ENCODE measurements at regions not wholly inside any gene's neighbourhood (a gene's known extent, or its start where the extent isn't known, plus 50 kb on each side); places are given as distances from the start of the nearest gene placed in this dataset.

DNA sequence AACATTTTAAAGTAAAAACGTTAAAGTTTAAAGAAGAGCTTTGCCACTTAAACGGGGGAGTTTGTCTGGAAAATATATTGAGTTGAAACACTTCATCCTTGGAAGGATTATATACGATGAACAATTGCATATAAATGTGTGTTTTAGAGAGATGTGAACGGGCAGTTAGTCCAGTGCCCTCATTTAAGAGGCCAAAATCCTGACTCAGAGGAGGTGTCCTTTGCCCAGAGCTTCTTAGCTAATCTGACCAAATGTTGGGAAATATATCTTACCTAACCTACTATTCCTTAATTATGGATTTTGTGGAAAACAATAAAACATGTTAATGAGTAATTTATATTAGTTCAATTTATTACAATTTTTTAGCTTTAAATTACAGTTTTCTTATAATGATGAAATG lies 327.2 kb upstream of the DIPK2B start (continued):
- TF ChIP-seq, protein P1, sequence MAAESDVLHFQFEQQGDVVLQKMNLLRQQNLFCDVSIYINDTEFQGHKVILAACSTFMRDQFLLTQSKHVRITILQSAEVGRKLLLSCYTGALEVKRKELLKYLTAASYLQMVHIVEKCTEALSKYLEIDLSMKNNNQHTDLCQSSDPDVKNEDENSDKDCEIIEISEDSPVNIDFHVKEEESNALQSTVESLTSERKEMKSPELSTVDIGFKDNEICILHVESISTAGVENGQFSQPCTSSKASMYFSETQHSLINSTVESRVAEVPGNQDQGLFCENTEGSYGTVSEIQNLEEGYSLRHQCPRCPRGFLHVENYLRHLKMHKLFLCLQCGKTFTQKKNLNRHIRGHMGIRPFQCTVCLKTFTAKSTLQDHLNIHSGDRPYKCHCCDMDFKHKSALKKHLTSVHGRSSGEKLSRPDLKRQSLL (tag by site-specific recombination; IDR thresholded peaks at IDR 0.05) = no peak
- no peak for TF ChIP-seq ZNF292 (tag by site-specific recombination; IDR thresholded peaks at IDR 0.05; ENCODE audit: borderline replicate concordance, low read depth)
- no peak for TF ChIP-seq ZNF792 (tag by site-specific recombination; IDR thresholded peaks at IDR 0.05)
- TF ChIP-seq, protein P2, sequence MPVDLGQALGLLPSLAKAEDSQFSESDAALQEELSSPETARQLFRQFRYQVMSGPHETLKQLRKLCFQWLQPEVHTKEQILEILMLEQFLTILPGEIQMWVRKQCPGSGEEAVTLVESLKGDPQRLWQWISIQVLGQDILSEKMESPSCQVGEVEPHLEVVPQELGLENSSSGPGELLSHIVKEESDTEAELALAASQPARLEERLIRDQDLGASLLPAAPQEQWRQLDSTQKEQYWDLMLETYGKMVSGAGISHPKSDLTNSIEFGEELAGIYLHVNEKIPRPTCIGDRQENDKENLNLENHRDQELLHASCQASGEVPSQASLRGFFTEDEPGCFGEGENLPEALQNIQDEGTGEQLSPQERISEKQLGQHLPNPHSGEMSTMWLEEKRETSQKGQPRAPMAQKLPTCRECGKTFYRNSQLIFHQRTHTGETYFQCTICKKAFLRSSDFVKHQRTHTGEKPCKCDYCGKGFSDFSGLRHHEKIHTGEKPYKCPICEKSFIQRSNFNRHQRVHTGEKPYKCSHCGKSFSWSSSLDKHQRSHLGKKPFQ (tag by site-specific recombination; IDR thresholded peaks at IDR 0.05) = no peak
- TF ChIP-seq ZNF830 (tag by site-specific recombination; IDR thresholded peaks at IDR 0.05; ENCODE audit: low read depth) = no peak
- TF ChIP-seq ZNF341 (tag by site-specific recombination; IDR thresholded peaks at IDR 0.05; ENCODE audit: low read depth) = no peak
- no peak for TF ChIP-seq ZNF302 (tag by site-specific recombination; IDR thresholded peaks at IDR 0.05; ENCODE audit: low read depth)
- TF ChIP-seq KLF16 (tag by site-specific recombination; IDR thresholded peaks at IDR 0.05) = no peak

DNA sequence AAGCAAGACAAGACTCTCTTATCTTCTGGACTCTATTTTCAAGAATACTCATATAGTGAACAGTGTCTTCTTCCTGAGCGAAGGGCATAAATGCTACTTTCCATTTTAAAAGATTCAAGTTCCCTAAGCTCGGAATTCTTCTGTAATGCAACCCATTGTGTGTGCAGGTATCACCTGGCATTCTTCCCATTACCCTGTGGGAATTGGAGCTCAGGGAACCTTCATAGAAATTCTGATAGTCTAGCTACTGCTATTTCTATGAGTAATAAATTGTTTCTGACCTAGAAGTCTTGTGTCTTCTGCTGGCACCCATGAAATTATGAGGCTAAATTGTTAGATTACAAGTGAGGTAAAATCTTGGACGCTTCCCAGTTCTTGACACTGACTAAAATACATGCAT lies 324.1 kb upstream of the DIPK2B start:
- Histone ChIP-seq H3K36me3 (ENCODE audit: control insufficient read depth in 2 of 2, insufficient read depth in 1 of 2, low read length in 2 of 2) (no peaks in the 10 kb centered on the region), H3K4me3 (ENCODE audit: low read depth, low read length) (no peak overlapping the region), H3K4me1 (ENCODE audit: control insufficient read depth, insufficient read depth, low read length) (no peaks in the 10 kb centered on the region), H3K9me3 (ENCODE audit: control insufficient read depth, insufficient read depth, low read depth, low read length) (no peaks in the 10 kb centered on the region), H3K27ac (ENCODE audit: extremely low read depth, low read depth, low read length) (no peak overlapping the region)
- ChIA-PET POLR2A (no interaction called here), CTCF (interaction anchor here (1.2 kb wide), 1 partner anchor 10 kb away, joined by 4 read pairs; no protein-coding TSS in a partner anchor)
- TF ChIP-seq ZNF76 (tag by site-specific recombination; IDR thresholded peaks at IDR 0.05; ENCODE audit: borderline replicate concordance, low read depth) (no peak), GLI4 (tag by site-specific recombination; IDR thresholded peaks at IDR 0.05) (no peak), ZNF24 (tag by site-specific recombination; IDR thresholded peaks at IDR 0.05) (no peak), ZNF16 (tag by site-specific recombination; IDR thresholded peaks at IDR 0.05; ENCODE audit: low read depth) (no peak), ZNF404 (tag by site-specific recombination; IDR thresholded peaks at IDR 0.05) (no peak), ZNF544 (tag by site-specific recombination; IDR thresholded peaks at IDR 0.05) (no peak), ZNF426 (tag by site-specific recombination; IDR thresholded peaks at IDR 0.05) (no peak)
- TF ChIP-seq, protein P3, sequence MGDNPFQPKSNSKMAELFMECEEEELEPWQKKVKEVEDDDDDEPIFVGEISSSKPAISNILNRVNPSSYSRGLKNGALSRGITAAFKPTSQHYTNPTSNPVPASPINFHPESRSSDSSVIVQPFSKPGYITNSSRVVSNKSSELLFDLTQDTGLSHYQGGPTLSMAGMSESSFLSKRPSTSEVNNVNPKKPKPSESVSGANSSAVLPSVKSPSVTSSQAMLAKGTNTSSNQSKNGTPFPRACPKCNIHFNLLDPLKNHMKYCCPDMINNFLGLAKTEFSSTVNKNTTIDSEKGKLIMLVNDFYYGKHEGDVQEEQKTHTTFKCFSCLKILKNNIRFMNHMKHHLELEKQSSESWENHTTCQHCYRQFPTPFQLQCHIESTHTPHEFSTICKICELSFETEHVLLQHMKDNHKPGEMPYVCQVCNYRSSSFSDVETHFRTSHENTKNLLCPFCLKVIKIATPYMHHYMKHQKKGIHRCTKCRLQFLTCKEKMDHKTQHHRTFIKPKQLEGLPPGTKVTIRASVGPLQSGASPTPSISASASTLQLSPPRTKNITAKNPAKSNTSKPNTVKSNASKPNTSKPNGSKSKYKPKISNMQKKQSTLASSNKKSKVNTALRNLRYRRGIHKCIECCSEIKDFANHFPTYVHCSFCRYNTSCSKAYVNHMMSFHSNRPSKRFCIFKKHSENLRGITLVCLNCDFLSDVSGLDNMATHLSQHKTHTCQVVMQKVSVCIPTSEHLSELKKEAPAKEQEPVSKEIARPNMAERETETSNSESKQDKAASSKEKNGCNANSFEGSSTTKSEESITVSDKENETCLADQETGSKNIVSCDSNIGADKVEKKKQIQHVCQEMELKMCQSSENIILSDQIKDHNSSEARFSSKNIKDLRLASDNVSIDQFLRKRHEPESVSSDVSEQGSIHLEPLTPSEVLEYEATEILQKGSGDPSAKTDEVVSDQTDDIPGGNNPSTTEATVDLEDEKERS (tag by site-specific recombination; IDR thresholded peaks at IDR 0.05) = no peak
- TF ChIP-seq, protein P1 (tag by site-specific recombination; IDR thresholded peaks at IDR 0.05) = no peak

DNA sequence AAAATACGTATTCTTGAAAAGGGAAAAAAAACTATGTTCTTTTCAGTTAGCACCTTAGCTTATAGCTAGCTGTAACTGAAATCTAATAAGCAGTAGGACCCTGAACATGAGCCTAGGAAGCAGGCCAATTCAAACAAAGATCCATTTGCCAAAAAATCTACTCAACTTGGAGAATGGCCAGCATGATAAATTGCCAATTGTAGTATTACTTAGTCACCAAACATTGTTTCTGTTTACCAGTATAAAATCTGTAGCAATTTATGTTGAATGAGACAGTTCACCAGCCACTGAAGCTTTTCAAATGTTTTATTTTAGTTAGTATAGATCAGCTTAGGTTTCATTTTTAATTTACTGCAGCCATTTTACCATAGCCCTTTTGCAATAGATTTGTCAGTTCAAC lies 323.6 kb upstream of the DIPK2B start:
- Histone ChIP-seq H3K9me3 (ENCODE audit: control insufficient read depth, insufficient read depth, low read depth, low read length) (no peaks in the 10 kb centered on the region), H3K4me3 (ENCODE audit: low read depth, low read length) (no peak overlapping the region), H3K36me3 (ENCODE audit: control insufficient read depth in 2 of 2, insufficient read depth in 1 of 2, low read length in 2 of 2) (no peaks in the 10 kb centered on the region), H3K27ac (ENCODE audit: extremely low read depth, low read depth, low read length) (no peak overlapping the region), H3K4me1 (ENCODE audit: control insufficient read depth, insufficient read depth, low read length) (no peaks in the 10 kb centered on the region)
- ChIA-PET CTCF (interaction anchor here (1.2 kb wide), 1 partner anchor 9 kb away, joined by 4 read pairs; no protein-coding TSS in a partner anchor), POLR2A (no interaction called here)
- no peak for TF ChIP-seq ZNF37A (tag by site-specific recombination; IDR thresholded peaks at IDR 0.05)
- TF ChIP-seq, protein P4, sequence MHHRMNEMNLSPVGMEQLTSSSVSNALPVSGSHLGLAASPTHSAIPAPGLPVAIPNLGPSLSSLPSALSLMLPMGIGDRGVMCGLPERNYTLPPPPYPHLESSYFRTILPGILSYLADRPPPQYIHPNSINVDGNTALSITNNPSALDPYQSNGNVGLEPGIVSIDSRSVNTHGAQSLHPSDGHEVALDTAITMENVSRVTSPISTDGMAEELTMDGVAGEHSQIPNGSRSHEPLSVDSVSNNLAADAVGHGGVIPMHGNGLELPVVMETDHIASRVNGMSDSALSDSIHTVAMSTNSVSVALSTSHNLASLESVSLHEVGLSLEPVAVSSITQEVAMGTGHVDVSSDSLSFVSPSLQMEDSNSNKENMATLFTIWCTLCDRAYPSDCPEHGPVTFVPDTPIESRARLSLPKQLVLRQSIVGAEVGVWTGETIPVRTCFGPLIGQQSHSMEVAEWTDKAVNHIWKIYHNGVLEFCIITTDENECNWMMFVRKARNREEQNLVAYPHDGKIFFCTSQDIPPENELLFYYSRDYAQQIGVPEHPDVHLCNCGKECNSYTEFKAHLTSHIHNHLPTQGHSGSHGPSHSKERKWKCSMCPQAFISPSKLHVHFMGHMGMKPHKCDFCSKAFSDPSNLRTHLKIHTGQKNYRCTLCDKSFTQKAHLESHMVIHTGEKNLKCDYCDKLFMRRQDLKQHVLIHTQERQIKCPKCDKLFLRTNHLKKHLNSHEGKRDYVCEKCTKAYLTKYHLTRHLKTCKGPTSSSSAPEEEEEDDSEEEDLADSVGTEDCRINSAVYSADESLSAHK (tag by site-specific recombination; IDR thresholded peaks at IDR 0.05) = no peak
- TF ChIP-seq ZNF426 (tag by site-specific recombination; IDR thresholded peaks at IDR 0.05) = no peak
- no peak for TF ChIP-seq ZNF214 (tag by site-specific recombination; IDR thresholded peaks at IDR 0.05; ENCODE audit: borderline replicate concordance)
- TF ChIP-seq ZNF510 (tag by site-specific recombination; IDR thresholded peaks at IDR 0.05; ENCODE audit: insufficient replicate concordance) = no peak
- no peak for TF ChIP-seq ZFHX2 (tag by site-specific recombination; conservative IDR thresholded peaks at IDR 0.05)
- no peak for TF ChIP-seq ZNF560 (tag by site-specific recombination; IDR thresholded peaks at IDR 0.05; ENCODE audit: borderline replicate concordance)

All from HEK293 (cell line).